Osteoblast (primary cell): ENCODE measurements at regions not wholly inside any gene's neighbourhood (a gene's known extent, or its start where the extent isn't known, plus 50 kb on each side); places are given as distances from the start of the nearest gene placed in this dataset.

Experiments used
- DNase-seq: peaks from one replicate; pipeline ENCODE4 v3.0.0; 2011; ENCODE audit warnings: low spot score, mixed read lengths; ENCODE audit not compliant: insufficient read length; ENCODE audit errors: missing footprints
- H2AFZ ChIP-seq: 2 replicates; pipeline ENCODE4 v1.6.0; 2011; ENCODE audit warnings: mild to moderate bottlenecking, low read length
- H3K27ac ChIP-seq: 2 replicates; pipeline ENCODE4 v1.5.1; 2011; ENCODE audit warnings: mild to moderate bottlenecking, low read depth, low read length, moderate library complexity
- H3K27me3 ChIP-seq: 2 replicates; pipeline ENCODE4 v1.6.0; 2012; ENCODE audit warnings: mild to moderate bottlenecking, control low read depth, inconsistent platforms, low read length, moderate library complexity; ENCODE audit not compliant: insufficient read depth
- H3K36me3 ChIP-seq: 2 replicates; pipeline ENCODE4 v1.5.1; 2011; ENCODE audit warnings: mild to moderate bottlenecking, low read length, control low read depth, moderate library complexity; ENCODE audit not compliant: insufficient read depth
- H3K4me1 ChIP-seq: 2 replicates; pipeline ENCODE4 v1.5.1; 2011; ENCODE audit warnings: mild to moderate bottlenecking, low read length, control low read depth, moderate library complexity; ENCODE audit not compliant: insufficient read depth
- H3K4me2 ChIP-seq: 2 replicates; pipeline ENCODE4 v1.6.0; 2011; ENCODE audit warnings: mild to moderate bottlenecking, low read length; ENCODE audit not compliant: insufficient read depth
- H3K4me3 ChIP-seq: fragments of 200-600 bp; sonication (generic); 3 replicates; pipeline ENCODE4 v1.5.1; 2012; ENCODE audit warnings: mild to moderate bottlenecking, low read length, inconsistent platforms; ENCODE audit not compliant: insufficient read depth
- H3K79me2 ChIP-seq: 2 replicates; pipeline ENCODE4 v1.6.0; 2012; ENCODE audit warnings: mild to moderate bottlenecking, low read length, control low read depth, inconsistent platforms; ENCODE audit not compliant: insufficient read depth
- H3K9me3 ChIP-seq: 2 replicates; pipeline ENCODE4 v1.5.1; 2011; ENCODE audit warnings: low read depth, low read length, control low read depth
- H4K20me1 ChIP-seq: 2 replicates; pipeline ENCODE4 v1.6.0; 2012; ENCODE audit warnings: mild to moderate bottlenecking, low read length, control low read depth; ENCODE audit not compliant: insufficient read depth
- TF ChIP-seq, protein P1 (sequence below): IDR thresholded peaks from 2 replicates; pipeline ENCODE4 v1.5.1; 2011; ENCODE audit warnings: mild to moderate bottlenecking, low read depth, low read length, moderate library complexity; ENCODE audit errors: extremely low read depth

DNA sequence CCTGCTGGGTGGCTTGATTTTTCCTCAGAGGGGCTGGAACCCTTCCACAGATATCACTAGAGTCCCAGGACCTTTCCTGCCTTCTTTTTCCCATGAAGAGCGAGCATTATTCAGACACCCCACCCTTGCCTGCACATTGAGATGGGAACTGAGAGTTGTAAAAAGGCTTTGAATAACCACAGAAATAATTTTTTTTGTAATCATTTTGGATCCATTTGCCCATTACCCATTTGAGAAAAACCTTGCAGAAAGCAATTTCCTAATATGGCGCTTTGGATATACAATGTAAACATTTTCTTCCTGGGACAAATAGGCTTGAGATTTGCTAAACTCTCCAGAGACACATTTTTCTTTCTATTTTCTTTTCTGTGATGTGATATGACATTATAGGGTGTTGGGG, 250.6 kb downstream of the MSRB3 start:
- no peaks in the 10 kb centered on the region for H3K9me3 ChIP-seq
- no peaks in the 10 kb centered on the region for H3K79me2 ChIP-seq
- H3K36me3 ChIP-seq, result no peaks in the 10 kb centered on the region
- no peak overlapping the region for H3K27ac ChIP-seq
- TF ChIP-seq, protein P1, sequence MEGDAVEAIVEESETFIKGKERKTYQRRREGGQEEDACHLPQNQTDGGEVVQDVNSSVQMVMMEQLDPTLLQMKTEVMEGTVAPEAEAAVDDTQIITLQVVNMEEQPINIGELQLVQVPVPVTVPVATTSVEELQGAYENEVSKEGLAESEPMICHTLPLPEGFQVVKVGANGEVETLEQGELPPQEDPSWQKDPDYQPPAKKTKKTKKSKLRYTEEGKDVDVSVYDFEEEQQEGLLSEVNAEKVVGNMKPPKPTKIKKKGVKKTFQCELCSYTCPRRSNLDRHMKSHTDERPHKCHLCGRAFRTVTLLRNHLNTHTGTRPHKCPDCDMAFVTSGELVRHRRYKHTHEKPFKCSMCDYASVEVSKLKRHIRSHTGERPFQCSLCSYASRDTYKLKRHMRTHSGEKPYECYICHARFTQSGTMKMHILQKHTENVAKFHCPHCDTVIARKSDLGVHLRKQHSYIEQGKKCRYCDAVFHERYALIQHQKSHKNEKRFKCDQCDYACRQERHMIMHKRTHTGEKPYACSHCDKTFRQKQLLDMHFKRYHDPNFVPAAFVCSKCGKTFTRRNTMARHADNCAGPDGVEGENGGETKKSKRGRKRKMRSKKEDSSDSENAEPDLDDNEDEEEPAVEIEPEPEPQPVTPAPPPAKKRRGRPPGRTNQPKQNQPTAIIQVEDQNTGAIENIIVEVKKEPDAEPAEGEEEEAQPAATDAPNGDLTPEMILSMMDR, result no peak
- no peaks in the 10 kb centered on the region for H3K27me3 ChIP-seq
- H4K20me1 ChIP-seq, result no peaks in the 10 kb centered on the region
- H2AFZ ChIP-seq, result no peak overlapping the region
- H3K4me1 ChIP-seq, result peaks cover 56% of the 10 kb centered on the region
- H3K4me3 ChIP-seq, result no peak overlapping the region
- H3K4me2 ChIP-seq, result no peak overlapping the region
- no peak for DNase-seq

DNA sequence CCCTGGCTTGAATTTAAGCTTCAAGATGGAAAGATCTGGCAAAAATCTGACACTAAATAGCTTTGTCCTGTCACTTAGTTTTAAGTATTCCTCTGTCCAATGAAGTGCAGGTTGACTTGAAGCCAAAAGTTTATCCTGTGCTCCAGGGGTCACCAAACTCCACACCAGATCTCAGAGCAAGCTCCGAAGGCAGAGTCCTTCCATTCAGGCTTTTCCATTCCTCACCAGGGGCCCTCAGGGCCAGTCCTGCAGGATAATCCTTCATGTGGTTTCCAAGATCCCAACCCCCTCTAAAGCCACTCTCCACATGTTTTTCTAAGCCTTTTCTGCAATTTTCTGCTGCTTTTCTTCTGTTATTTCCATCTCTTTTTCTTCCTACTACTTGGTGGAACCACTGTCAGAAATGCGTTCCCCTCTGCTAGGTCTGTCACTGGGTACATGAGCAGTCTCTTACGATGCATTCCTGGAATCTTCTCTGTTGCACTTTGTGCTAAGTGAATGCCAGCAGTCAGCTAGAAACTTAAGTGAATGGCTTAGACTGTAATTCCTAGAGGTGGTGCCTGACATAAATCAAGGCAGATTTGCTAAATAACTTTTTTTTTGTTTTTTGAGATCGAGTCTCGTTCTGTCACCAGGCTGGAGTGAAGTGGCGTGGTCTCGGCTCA, 251.4 kb downstream of the MSRB3 start:
- no peaks in the 10 kb centered on the region for H3K36me3 ChIP-seq
- no peak for DNase-seq
- no peak overlapping the region for H3K27ac ChIP-seq
- H4K20me1 ChIP-seq, result no peaks in the 10 kb centered on the region
- H3K9me3 ChIP-seq, result no peaks in the 10 kb centered on the region
- TF ChIP-seq, protein P1, result no peak
- no peak overlapping the region for H2AFZ ChIP-seq
- H3K27me3 ChIP-seq, result no peaks in the 10 kb centered on the region
- no peak overlapping the region for H3K4me3 ChIP-seq
- no peak overlapping the region for H3K4me2 ChIP-seq
- peaks cover 56% of the 10 kb centered on the region for H3K4me1 ChIP-seq
- no peaks in the 10 kb centered on the region for H3K79me2 ChIP-seq

DNA sequence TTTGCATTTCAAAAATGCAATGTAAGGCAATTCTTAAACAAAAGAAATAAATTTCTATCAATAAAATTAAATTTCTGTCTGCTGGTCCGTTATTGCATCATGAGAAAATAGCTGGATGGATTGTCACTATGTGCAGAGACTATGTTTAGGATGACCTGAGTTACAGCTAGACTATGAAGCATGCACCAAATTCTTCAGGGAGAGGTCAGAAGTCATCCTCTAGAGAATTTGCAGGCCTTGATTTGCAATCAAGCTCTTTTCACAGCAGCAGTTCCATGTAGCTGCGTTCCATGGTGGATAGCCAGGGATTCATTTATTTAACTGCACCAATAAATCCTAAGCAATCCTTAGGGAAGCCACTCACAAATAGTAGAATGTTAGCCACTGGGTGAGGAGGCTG, 253.7 kb downstream of the MSRB3 start:
- no peaks in the 10 kb centered on the region for H3K79me2 ChIP-seq
- no peaks in the 10 kb centered on the region for H4K20me1 ChIP-seq
- H3K27ac ChIP-seq, result peak overlapping the region; percentile 95
- peaks cover 55% of the 10 kb centered on the region for H3K4me1 ChIP-seq
- peak; percentile 87 for DNase-seq
- peak overlapping the region; percentile 76 for H3K4me2 ChIP-seq
- H3K9me3 ChIP-seq, result no peaks in the 10 kb centered on the region
- H3K36me3 ChIP-seq, result no peaks in the 10 kb centered on the region
- no peak overlapping the region for H2AFZ ChIP-seq
- no peak overlapping the region for H3K4me3 ChIP-seq
- no peaks in the 10 kb centered on the region for H3K27me3 ChIP-seq
- TF ChIP-seq, protein P1, result no peak

DNA sequence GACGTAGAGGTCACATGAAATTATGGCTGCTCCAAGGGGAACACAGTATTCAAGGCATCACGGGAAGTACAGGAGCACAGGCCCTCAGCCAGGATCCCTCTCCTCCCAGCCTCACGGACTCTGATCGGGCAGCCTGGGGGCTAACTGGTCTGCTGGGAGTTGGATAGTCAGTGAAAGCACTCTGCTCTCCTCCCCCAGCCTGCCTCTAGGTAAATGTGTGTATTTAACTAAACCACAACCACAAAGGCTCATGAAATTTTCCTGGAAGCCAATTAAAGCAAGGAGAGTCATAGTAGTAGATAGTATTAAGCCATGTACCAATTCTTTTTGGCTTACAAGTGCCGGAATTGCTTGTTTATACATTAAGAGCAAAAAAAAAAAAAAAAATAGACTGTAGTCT, 254.3 kb downstream of the MSRB3 start:
- Histone ChIP-seq H2AFZ (no peak overlapping the region), H3K36me3 (no peaks in the 10 kb centered on the region), H3K27me3 (no peaks in the 10 kb centered on the region), H3K4me2 (peak overlapping the region; percentile 76), H4K20me1 (no peaks in the 10 kb centered on the region), H3K4me1 (peaks cover 61% of the 10 kb centered on the region), H3K79me2 (no peaks in the 10 kb centered on the region), H3K27ac (peak overlapping the region; percentile 95), H3K4me3 (peak overlapping the region; percentile 31), H3K9me3 (no peaks in the 10 kb centered on the region)
- no peak for DNase-seq
- TF ChIP-seq, protein P1, result no peak
